Vagina (tissue), 2 donors: ENCODE measurements at regions not wholly inside any gene's neighbourhood (a gene's known extent, or its start where the extent isn't known, plus 50 kb on each side); places are given as distances from the start of the nearest gene placed in this dataset.

Source experiments
- POLR2A ChIP-seq, 2 donors: fragments of 450-650 bp; IDR thresholded peaks; one replicate each; pipeline ENCODE4 v1.6.1; 2017; ENCODE audit warnings: antibody characterized with exemption in 2 of 2, mild to moderate bottlenecking in 2 of 2, moderate library complexity in 2 of 2
- POLR2AphosphoS5 ChIP-seq, 2 donors: sonication (generic); formaldehyde crosslinking; IDR thresholded peaks; one replicate each; pipeline ENCODE4 v1.9.0; 2017; ENCODE audit warnings: antibody characterized with exemption in 2 of 2, mild to moderate bottlenecking in 2 of 2, low read depth in 1 of 2; ENCODE audit not compliant: insufficient read depth in 1 of 2
- TF ChIP-seq, protein P1 (sequence below), 3 experiments: fragments of 450-650 bp in 2 of 3; fragments of 200-600 bp in 1 of 3; sonication (generic) in 1 of 3; IDR thresholded peaks; one replicate each; pipeline ENCODE4 v1.5.1; 2017 to 2019; ENCODE audit warnings: antibody characterized with exemption in 3 of 3, mild to moderate bottlenecking in 2 of 3, moderate library complexity in 2 of 3

DNA sequence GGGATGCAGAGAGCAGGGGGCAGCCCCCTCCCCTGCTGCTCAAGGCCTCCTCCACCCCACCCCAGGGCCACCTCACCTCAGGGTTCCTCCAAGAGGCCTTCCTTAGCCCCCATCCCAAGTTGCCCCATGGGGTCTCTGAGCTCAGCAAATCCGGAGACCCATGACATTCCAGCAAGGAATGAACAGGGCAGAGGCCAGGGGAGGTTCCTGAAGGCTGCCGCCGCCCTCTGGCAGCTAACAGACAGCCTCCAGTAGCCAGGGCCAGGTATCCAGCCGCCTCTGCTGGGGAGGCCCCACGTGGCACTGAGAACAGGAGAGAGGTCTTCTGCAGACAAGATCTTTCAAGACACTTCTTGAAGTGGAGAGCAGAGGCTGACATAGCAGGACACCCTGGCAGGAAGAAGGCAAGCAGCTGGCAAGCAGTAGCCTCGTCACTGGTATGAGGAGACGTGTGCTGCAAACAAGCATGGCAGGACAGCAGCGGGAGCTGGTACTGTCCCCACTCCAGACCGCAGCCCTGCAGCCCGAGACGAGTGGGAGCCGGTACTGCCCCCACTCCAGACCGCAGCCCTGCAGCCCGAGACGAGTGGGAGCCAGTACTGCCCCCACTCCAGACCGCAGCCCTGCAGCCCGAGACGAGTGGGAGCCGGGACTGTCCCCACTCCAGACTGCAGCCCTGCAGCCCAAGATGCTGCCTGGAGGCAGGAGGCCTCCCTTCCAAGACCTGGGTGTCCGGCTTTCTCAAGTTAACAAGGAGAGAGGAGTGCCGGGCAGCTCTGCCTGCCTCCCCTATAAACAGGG, 190.6 kb downstream of the IGLL1 start:
- TF ChIP-seq, protein P1, sequence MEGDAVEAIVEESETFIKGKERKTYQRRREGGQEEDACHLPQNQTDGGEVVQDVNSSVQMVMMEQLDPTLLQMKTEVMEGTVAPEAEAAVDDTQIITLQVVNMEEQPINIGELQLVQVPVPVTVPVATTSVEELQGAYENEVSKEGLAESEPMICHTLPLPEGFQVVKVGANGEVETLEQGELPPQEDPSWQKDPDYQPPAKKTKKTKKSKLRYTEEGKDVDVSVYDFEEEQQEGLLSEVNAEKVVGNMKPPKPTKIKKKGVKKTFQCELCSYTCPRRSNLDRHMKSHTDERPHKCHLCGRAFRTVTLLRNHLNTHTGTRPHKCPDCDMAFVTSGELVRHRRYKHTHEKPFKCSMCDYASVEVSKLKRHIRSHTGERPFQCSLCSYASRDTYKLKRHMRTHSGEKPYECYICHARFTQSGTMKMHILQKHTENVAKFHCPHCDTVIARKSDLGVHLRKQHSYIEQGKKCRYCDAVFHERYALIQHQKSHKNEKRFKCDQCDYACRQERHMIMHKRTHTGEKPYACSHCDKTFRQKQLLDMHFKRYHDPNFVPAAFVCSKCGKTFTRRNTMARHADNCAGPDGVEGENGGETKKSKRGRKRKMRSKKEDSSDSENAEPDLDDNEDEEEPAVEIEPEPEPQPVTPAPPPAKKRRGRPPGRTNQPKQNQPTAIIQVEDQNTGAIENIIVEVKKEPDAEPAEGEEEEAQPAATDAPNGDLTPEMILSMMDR (IDR thresholded peaks at IDR 0.05): no peak
- TF ChIP-seq POLR2AphosphoS5 (IDR thresholded peaks at IDR 0.05; ENCODE audit: insufficient read depth in 1 of 2, low read depth in 1 of 2) (no peak), POLR2A (IDR thresholded peaks at IDR 0.05) (no peak)
